ENCODE measurements at regions not wholly inside any gene's neighbourhood (a gene's known extent, or its start where the extent isn't known, plus 50 kb on each side); places are given as distances from the start of the nearest gene placed in this dataset.
"Not testable (repeated sequence)": the region's sequence is repeated elsewhere in the genome, so short reads cannot be mapped to it uniquely, and the experiment has no call there.

GRCh38 chr4:66556651-66557278, 886.5 kb upstream of the EPHA5 start:
- no peak for TF ChIP-seq CTCF (IDR thresholded peaks at IDR 0.05; ENCODE audit: low read depth, low read length)
- DNase-seq, result no peak
- Histone ChIP-seq H3K9me3 (no peaks in the 10 kb centered on the region; the same call in 1 of the 2 replicates), H3K36me3 (no peaks in the 10 kb centered on the region), H3K4me1 (no peaks in the 10 kb centered on the region), H3K27me3 (no peaks in the 10 kb centered on the region), H3K4me3 (ENCODE audit: low read depth, low read length) (no peak overlapping the region)

- DNase-seq, result no peak
- Histone ChIP-seq H3K4me1 (no peaks in the 10 kb centered on the region), H3K36me3 (no peaks in the 10 kb centered on the region), H3K9me3 (no peaks in the 10 kb centered on the region; the same call in 1 of the 2 replicates), H3K4me3 (ENCODE audit: low read depth, low read length) (no peak overlapping the region), H3K27me3 (no peaks in the 10 kb centered on the region)
- TF ChIP-seq CTCF (IDR thresholded peaks at IDR 0.05; ENCODE audit: low read depth, low read length), result no peak
These were observed 885.0 kb upstream of the EPHA5 start for GRCh38 chr4:66555301-66555700.

GRCh38 chr4:66554826-66555225, 884.5 kb upstream of the EPHA5 start:
- Histone ChIP-seq H3K27me3 (no peaks in the 10 kb centered on the region), H3K36me3 (no peaks in the 10 kb centered on the region), H3K4me1 (no peaks in the 10 kb centered on the region), H3K9me3 (no peaks in the 10 kb centered on the region; the same call in 1 of the 2 replicates), H3K4me3 (ENCODE audit: low read depth, low read length) (no peak overlapping the region)
- no peak for TF ChIP-seq CTCF (IDR thresholded peaks at IDR 0.05; ENCODE audit: low read depth, low read length)
- DNase-seq, result no peak

- H3K4me3 ChIP-seq (ENCODE audit: low read depth, low read length); H3K9me3 ChIP-seq; H3K4me1 ChIP-seq; H3K36me3 ChIP-seq; DNase-seq; H3K27me3 ChIP-seq: not testable (repeated sequence)
These were observed 875.0 kb upstream of the EPHA5 start for GRCh38 chr4:66545301-66545700.

GRCh38 chr4:66544281-66544680, 874.0 kb upstream of the EPHA5 start:
- H3K9me3 ChIP-seq, result no peaks in the 10 kb centered on the region; the same call in 1 of the 2 replicates
- TF ChIP-seq CTCF (IDR thresholded peaks at IDR 0.05; ENCODE audit: low read depth, low read length), result no peak

GRCh38 chr4:66539745-66540144, 869.5 kb upstream of the EPHA5 start:
- Histone ChIP-seq H3K27me3 (no peaks in the 10 kb centered on the region), H3K36me3 (no peaks in the 10 kb centered on the region), H3K4me3 (ENCODE audit: low read depth, low read length) (no peak overlapping the region), H3K9me3 (no peaks in the 10 kb centered on the region; the same call in 1 of the 2 replicates), H3K4me1 (no peaks in the 10 kb centered on the region)
- no peak for TF ChIP-seq CTCF (IDR thresholded peaks at IDR 0.05; ENCODE audit: low read depth, low read length)
- DNase-seq, result no peak

More at GRCh38 chr4:66544281-66544680, 874.0 kb upstream of the EPHA5 start:
- no peak for DNase-seq
- Histone ChIP-seq H3K27me3 (no peaks in the 10 kb centered on the region), H3K4me1 (no peaks in the 10 kb centered on the region), H3K36me3 (no peaks in the 10 kb centered on the region), H3K4me3 (ENCODE audit: low read depth, low read length) (no peak overlapping the region)

Measured in BE2C (cell line).